D341Med (cell line): ENCODE measurements at regions not wholly inside any gene's neighbourhood (a gene's known extent, or its start where the extent isn't known, plus 50 kb on each side); places are given as distances from the start of the nearest gene placed in this dataset.
"Not testable (repeated sequence)": the region's sequence is repeated elsewhere in the genome, so short reads cannot be mapped to it uniquely, and the experiment has no call there.

Experiments used
- DNase-seq: peaks from one replicate; pipeline ENCODE4 v3.0.0; 2012; ENCODE audit warnings: low spot score

- no peak for DNase-seq
These were observed 780.0 kb downstream of the SORCS1 start for GRCh38 chr10:106384496-106384895.

GRCh38 chr10:106380706-106381105 lies 783.8 kb downstream of the SORCS1 start:
- DNase-seq, result no peak

- DNase-seq, result no peak
These were observed 786.3 kb downstream of the SORCS1 start for GRCh38 chr10:106378251-106378650.

- DNase-seq, result no peak
These were observed 793.8 kb downstream of the SORCS1 start for GRCh38 chr10:106370751-106371150.

GRCh38 chr10:106360870-106361269 lies 803.6 kb downstream of the SORCS1 start:
- no peak for DNase-seq

- DNase-seq, result no peak
These were observed 809.1 kb downstream of the SORCS1 start for GRCh38 chr10:106355450-106355849.

- DNase-seq, result no peak
These were observed 815.6 kb downstream of the SORCS1 start for GRCh38 chr10:106348933-106349332.

GRCh38 chr10:106347547-106347946 lies 817.0 kb downstream of the SORCS1 start:
- DNase-seq, result no peak

GRCh38 chr10:106343539-106343938 lies 821.0 kb downstream of the SORCS1 start:
- not testable (repeated sequence) for DNase-seq

GRCh38 chr10:106341356-106341755 lies 823.1 kb downstream of the SORCS1 start:
- no peak for DNase-seq

GRCh38 chr10:106338486-106338885 lies 826.0 kb downstream of the SORCS1 start:
- DNase-seq, result no peak

GRCh38 chr10:106336874-106337273 lies 827.6 kb downstream of the SORCS1 start:
- DNase-seq, result no peak

GRCh38 chr10:106327747-106328146 lies 836.8 kb downstream of the SORCS1 start:
- no peak for DNase-seq

GRCh38 chr10:106320876-106321275 lies 843.6 kb downstream of the SORCS1 start:
- no peak for DNase-seq

- no peak for DNase-seq
These were observed 844.4 kb downstream of the SORCS1 start for GRCh38 chr10:106320078-106320477.

- no peak for DNase-seq
These were observed 847.0 kb downstream of the SORCS1 start for GRCh38 chr10:106317554-106317953.

- no peak for DNase-seq
These were observed 851.5 kb downstream of the SORCS1 start for GRCh38 chr10:106313041-106313440.

GRCh38 chr10:106312087-106312486 lies 852.4 kb downstream of the SORCS1 start:
- DNase-seq, result no peak

GRCh38 chr10:106311590-106311989 lies 852.9 kb downstream of the SORCS1 start:
- DNase-seq, result no peak

GRCh38 chr10:106310596-106310995 lies 853.9 kb downstream of the SORCS1 start:
- DNase-seq, result no peak

GRCh38 chr10:106309376-106309775 lies 855.1 kb downstream of the SORCS1 start:
- no peak for DNase-seq

GRCh38 chr10:106308284-106308683 lies 856.2 kb downstream of the SORCS1 start:
- no peak for DNase-seq

- no peak for DNase-seq
These were observed 860.5 kb downstream of the SORCS1 start for GRCh38 chr10:106304056-106304455.

- no peak for DNase-seq
These were observed 861.5 kb downstream of the SORCS1 start for GRCh38 chr10:106302961-106303360.

- no peak for DNase-seq
These were observed 863.4 kb downstream of the SORCS1 start for GRCh38 chr10:106301146-106301545.
